HG03060 (cell line): ENCODE measurements at regions not wholly inside any gene's neighbourhood (a gene's known extent, or its start where the extent isn't known, plus 50 kb on each side); places are given as distances from the start of the nearest gene placed in this dataset.
"Not testable (repeated sequence)": the region's sequence is repeated elsewhere in the genome, so short reads cannot be mapped to it uniquely, and the experiment has no call there.

Source experiments
- ATAC-seq: cut with Tn5 transposase; IDR thresholded peaks from one replicate; pipeline ENCODE4 v1.9.1; 2021; ENCODE audit warnings: low read depth, moderate number of reproducible peaks; ENCODE audit not compliant: unreplicated experiment

- ATAC-seq, result no peak
Measured at GRCh38 chr7:45259966-45260646, 102.5 kb downstream of the RAMP3 start.

GRCh38 chr7:45267262-45267661, 109.7 kb downstream of the RAMP3 start:
- ATAC-seq, result no peak

- ATAC-seq, result no peak
Measured at GRCh38 chr7:45268013-45268412, 110.4 kb downstream of the RAMP3 start.

DNA sequence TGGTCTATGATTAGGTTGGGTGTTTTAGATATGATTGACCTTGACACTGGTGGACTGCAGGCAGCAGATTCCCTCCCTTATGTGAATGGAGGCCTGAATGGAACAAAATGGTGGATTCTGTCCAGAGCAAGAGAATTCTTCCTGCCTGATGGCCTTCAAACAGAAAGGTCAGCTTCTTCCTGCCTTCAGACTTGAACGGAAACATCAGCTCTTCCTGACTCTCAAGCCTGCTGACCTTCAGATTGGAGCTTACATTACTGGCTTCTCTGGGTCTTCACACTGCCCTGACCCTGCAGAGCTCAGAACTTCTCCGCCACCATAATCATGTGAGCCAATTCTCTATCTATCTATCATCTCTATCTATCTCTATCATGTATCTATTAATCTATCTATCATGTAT, 111.6 kb downstream of the RAMP3 start:
- no peak for ATAC-seq

DNA sequence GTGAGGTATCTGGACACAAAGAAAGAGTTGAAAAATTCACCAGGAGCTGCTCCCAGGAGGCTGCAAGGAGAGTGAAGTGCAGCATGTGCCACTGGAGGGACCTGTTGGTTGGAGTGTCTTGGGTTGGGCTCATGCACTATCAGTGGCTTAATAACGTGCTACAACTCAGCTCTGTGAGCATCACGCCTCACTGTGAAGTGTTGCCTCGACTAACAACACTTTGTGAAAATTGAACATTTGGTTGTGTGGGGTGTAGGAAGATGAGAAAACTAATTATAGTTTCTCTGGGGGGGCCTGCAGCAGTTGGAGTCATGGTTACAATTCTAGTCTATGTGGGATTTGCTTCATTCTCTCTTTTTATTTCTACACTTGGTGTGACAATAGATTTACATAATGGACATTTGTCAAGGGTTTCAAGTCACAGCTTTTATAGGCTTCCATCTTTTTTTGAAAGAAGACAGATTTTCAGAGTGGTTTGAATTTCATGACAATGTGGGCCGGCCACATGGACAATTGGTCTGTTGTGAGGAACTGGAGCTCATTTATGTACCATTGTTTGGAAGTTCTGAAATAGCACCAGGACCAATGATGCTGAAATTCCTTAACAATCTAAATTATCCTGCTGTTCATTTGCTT, 121.3 kb downstream of the RAMP3 start:
- no peak for ATAC-seq

- ATAC-seq, result not testable (repeated sequence)
Measured at GRCh38 chr7:45289611-45290010, 132.0 kb downstream of the RAMP3 start.

DNA sequence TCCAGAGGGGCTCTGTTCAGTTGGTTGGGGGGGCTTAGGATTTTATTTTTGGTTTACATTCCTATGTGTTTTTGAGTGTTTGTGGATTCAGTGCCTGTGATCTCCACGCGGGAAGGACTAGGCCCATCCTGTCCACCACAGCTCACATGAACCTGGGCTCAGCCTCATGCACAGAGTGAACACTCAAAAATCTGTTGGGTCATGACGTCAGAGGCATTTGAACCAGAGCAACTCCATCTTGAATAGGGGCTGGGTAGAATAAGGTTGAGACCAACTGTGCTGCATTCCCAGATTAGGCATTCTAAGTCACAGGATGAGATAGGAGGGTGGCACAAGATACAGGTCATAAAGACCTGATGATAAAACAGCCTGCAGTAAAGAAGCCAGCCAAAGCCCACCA, 133.3 kb downstream of the RAMP3 start:
- no peak for ATAC-seq

GRCh38 chr7:45292481-45292880, 134.9 kb downstream of the RAMP3 start:
- no peak for ATAC-seq

GRCh38 chr7:45293295-45293942, 135.8 kb downstream of the RAMP3 start:
- ATAC-seq, result no peak

DNA sequence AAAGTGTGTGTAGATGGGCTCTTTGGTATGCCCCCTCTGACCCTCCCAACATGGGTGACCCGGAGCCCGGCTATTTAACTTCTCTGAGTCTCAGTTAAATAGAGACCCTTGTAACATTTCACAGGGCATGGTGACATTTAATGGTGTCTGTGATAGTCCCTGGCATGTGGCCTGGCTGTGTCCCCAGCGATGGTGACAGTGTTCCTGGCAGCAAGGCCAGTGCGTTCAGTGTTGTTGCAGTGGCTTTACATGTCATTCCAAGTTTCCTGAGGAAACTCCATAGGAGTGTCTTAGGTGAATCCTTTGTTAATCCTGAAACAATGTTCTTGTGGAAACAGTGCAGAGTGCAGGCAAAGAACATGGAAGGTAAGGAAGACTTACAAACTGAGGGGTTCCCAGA, 137.0 kb downstream of the RAMP3 start:
- no peak for ATAC-seq

- ATAC-seq, result no peak
Measured at GRCh38 chr7:45295222-45295621, 137.6 kb downstream of the RAMP3 start.

GRCh38 chr7:45296748-45297147, 139.2 kb downstream of the RAMP3 start:
- no peak for ATAC-seq

- no peak for ATAC-seq
Measured at GRCh38 chr7:45306752-45307305, 149.2 kb downstream of the RAMP3 start.

- ATAC-seq, result no peak
Measured at GRCh38 chr7:45311597-45311996, 154.0 kb downstream of the RAMP3 start.

- not testable (repeated sequence) for ATAC-seq
Measured at GRCh38 chr7:45315512-45315911, 157.9 kb downstream of the RAMP3 start.

DNA sequence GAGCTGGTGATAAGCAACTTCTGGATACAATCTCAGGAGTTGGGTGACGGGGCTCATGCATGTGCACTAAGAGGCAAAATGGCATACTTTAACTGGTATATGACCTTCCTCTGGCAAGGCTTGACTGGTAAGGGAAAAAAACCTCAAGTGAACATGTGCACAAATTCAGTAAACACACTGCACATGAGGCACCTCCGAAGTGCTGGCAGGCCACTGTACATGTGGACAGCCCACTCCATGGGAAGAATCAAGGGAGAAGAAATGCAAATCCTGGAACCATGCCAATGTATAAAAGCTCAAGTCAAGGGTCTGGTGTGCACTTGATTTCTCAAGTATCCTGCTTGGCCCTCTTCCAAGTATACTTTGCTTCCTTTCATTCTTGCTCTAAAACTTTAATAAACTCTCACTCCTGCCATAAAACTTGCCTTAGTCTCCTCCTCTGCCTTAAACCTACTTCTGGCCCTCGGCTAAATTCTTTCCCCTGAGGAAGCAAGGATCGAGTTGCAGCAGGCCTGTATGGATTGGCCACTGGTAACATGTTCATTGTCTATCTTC, 167.2 kb downstream of the RAMP3 start:
- no peak for ATAC-seq

- no peak for ATAC-seq
Measured at GRCh38 chr7:45325378-45325777, 167.8 kb downstream of the RAMP3 start.

- no peak for ATAC-seq
Measured at GRCh38 chr7:45328403-45328981, 170.9 kb downstream of the RAMP3 start.

- ATAC-seq, result no peak
Measured at GRCh38 chr7:45331563-45331962, 174.0 kb downstream of the RAMP3 start.

DNA sequence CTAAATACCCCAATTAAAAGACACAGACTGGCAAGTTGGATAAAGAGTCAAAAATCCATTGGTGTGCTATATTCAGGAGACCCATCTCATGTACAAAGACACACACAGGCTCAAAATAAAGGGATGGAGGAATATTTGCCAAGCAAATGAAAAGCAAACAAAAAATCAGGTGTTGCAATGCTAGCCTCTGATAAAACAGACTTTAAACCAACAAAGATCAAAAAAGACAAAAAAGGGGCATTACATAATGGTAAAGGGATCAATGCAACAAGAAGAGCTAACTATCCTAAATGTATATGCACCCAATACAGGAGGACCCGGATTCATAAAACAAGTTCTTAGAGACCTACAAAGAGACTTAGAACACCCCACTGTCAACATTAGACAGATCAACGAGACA, 177.4 kb downstream of the RAMP3 start:
- ATAC-seq, result not testable (repeated sequence)

GRCh38 chr7:45342236-45342635, 184.6 kb downstream of the RAMP3 start:
- no peak for ATAC-seq
